NCI-H446 treated with DMSO at 0.1 percent for 48 hours (cell line): ENCODE measurements at regions not wholly inside any gene's neighbourhood (a gene's known extent, or its start where the extent isn't known, plus 50 kb on each side); places are given as distances from the start of the nearest gene placed in this dataset.
A peak's percentile ranks its signal among the peaks of the same experiment; 100 is the strongest.

Experiments
- DNase-seq: peaks from one replicate; lab custom pipeline; 2025; lab: John Stamatoyannopoulos, UW

DNA sequence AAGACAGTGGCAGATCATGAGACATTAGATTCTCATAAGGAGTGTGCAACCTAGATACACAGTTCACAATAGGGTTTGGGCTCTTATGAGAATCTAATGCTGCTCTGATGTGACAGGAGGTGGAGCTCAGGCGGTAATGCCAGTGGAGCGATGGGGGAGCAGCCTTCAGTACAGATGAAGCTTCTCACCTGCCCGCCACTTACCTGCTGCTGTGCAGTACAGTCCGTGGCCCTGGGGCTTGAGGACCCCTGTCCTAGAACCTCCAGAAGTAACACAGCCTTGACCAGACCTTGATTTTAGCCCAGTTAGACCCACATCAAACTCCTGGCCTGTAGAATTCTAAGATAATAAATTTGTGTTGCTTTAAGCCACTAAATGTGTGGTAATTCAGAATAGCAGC lies 215.1 kb upstream of the MIR17HG start:
- no peak for DNase-seq

DNA sequence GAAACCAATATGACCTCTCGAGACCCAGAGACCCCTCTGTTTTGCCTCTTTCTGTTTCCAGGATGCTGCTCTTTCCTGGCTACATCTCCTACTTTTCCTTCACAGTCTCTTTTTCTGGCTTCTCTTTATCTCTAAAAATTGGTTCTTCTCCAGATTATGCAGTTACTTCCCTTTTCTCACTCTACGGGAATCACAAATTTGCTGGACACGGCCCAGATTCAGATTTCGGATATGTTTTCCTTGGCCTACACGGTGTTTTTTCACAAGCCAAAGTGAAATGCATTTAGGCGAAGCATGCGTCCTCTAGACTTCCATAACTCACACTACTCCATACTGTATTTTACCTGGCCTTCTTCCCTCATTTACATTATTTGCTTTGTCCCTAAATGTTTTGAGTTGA lies 214.7 kb upstream of the MIR17HG start:
- no peak for DNase-seq

DNA sequence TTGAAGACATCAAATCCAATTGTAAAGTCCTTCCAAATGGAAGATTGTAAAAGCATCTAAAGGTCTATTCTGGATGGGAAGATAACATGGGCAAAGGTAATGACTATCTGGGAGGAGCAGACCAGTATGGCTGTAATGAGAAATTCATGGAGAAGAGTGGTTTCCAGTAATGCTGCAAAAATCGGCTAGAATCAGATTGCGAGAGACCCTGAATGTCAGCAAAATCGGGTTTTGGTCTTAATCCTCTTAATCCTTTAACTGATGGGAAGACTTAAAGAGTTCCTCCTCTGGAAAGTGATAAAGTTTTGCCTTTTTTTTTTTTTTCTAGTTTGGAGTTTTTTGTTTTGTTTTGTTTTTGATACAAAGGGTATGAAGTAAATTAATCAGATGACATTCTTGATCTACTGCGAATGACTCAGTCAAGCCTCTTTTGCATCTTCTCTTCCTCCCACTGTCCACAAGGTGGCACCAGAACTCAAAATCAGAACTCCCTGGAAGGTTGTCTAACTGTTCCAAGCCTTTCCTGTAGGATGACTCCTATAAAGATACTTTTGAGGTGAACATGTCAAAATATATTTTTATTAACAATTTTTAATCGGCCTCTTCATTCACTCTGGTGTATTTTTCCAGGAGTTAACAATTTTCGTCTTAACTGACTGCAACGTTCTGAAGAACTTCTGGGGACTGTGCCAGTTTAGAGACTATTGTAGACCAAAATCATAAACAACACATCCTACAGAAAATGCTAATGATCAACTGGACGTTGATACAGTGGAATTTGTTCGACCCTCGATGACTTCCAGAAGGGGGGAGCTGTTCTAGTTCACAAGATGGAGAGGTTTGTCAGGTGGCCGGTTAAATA lies 213.3 kb upstream of the MIR17HG start:
- DNase-seq, result peak; percentile 30

DNA sequence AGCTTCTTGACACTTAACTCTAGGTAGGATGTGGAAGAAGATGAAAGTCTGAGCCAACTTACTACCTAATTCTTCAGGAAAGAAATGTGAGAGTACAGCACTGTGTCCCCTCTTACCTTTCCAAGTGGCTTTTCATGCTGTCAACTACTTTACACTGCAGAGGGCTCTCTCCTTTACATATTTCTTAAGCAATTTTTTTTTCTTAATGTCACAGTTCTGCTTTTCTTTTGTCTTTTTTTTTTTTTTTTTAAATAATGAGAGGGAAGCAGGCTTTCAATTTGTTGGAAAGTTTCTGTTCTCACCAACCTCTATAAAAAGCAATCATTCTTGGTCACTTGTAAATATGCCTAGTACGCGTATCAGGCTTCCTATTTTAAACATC lies 212.7 kb upstream of the MIR17HG start:
- DNase-seq, result no peak

DNA sequence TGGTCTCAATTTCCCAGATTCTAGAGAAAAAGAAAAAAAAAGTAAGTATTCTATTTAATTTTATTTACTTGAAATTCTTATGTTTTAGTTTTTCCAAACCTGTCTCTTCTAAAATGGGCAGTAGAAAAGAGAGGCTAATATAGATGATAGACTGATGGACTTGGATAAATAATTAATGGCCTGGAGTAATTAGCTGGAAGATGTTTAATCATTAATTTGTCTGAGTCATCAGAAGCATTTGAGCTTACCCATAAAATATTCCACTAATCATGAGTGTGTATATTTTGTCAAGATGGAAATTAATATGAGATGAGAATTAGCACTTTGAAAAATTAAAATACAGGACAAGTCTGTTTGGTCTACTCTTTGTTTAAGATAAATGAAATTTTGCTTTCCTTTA lies 212.1 kb upstream of the MIR17HG start:
- no peak for DNase-seq

DNA sequence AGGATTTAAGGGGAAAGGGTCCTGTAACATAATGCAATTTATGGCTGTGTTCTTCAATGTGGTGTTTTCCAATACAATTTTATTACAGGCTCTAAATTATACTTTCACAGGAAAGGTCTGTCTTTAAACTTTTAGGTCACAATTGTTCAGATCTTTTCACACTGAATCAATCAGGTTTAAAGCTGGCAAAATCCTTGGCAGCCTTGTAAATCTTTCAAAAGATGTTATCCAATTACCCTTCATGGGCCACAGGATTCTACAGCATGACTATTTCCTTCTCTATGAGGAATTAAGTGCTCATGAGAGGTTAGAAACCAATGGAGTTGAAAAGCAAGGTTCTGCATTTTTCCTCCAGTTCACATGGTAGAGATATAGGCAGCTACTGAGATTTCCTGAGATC lies 211.5 kb upstream of the MIR17HG start:
- no peak for DNase-seq

DNA sequence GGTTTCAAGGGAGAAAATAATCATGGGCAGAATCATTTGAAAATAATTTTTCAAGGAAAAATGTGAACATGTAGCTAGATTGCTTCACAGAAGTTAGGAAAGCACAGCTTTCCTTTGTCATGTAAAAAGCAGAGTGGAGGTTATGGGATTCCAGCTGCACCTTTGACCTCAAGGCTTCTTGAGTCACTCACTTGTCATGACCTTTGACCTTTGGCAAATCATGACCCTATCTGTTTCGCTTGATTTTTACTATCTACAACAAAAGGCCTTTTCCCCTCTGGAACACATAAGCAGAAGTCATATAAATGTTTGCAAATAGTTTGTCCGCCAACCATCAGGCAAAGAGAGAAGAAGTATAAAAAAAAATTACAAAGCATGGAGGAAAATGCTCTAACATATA lies 210.7 kb upstream of the MIR17HG start:
- DNase-seq, result no peak

DNA sequence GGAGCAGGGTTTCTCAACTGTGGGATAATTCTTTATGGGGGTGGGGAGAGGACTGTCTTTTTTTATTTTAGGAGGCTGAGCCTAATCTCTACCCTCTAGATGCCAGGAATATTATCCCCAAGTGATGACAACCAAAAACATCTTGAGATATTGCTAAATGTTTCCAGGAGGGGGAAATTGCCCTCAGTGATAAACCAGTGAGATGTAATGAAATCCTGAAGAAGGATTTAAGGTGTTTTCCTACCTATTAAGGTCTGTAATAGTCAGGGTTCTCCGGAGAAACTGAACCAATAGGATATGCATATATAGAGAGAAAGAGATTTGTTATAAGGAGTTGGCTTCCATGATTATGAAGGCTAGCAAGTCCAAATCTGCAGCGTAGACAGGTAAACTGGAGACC lies 208.3 kb upstream of the MIR17HG start:
- DNase-seq, result no peak

DNA sequence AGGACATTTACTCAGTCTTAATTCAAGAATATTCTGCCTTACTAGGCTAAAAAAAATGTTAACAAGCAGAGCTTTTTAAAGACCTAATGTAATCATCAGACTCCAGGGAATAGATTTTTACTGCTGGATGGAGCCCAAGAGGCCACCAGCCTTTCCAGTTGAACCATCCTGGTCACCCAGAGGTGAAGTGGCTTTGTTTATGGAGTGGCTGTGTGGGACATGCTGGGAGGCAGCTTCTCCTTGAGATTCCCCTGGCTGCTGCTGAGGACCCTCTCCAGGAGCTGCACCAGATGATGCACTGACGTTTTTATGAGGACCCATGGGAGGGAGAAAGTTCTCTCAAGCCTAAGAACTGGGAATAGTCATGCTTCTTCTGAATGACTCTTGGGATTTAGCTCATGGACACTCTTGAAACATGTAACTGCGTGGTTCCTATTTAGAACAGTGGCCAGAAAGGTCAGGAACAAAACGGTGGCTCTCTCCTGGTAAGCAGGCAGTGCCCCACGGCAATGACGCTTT lies 205.9 kb upstream of the MIR17HG start:
- no peak for DNase-seq

DNA sequence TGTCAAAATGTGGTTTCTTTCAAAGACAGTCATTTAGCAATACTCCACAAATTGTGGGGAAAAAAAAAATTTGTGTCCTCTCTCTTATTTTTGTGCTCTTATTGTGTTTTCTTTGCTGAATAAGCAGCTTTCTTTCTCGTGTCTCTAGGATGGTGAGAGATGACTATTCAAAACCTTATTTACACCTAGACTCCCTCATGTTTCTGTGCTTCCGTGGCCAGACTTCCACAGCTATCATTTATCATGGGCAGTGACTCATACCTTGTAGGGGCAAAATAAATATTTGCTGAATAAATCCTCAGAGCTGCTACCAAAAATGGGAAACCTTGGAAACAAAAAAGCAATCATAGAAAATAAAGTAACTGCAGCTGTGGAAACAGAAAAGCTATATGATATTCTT lies 204.9 kb upstream of the MIR17HG start:
- peak; percentile 35 for DNase-seq

DNA sequence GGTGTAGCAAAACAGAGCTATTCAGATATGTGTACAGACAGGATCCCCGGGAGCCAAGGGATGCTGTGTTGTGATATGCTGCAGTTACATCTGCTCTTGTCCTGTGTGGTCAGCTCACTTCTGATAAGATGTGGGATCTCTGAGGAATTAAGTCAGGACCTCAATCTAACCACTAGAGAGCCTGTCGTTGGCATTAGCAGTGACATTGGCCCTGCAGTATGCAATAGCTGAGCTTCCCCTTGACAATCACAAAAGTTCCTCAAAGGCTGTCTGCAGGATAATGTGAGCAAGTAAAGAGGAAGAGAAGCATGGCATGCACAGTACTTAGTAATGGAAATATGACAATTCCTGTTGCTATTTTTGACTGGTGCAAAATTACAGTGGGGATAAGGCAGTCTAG lies 203.4 kb upstream of the MIR17HG start:
- DNase-seq, result no peak

DNA sequence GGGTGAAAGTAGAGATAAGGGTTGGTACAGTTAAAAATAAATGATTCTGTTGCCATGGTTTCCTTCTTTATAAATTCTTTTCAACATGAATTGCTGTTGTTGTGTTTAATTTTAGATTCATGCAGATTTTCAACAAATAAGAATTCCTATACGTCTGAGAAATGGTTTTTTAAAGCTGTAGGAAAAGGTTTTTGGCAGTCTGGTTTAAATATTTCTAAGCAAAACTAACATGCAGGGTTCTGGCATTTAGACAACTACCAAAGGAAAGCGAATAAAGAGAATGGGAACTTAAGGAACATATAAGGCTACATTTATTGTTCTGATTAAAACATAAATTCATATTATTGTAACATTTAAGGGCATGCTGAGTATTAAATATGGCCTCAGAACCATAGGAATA lies 203.0 kb upstream of the MIR17HG start:
- no peak for DNase-seq

DNA sequence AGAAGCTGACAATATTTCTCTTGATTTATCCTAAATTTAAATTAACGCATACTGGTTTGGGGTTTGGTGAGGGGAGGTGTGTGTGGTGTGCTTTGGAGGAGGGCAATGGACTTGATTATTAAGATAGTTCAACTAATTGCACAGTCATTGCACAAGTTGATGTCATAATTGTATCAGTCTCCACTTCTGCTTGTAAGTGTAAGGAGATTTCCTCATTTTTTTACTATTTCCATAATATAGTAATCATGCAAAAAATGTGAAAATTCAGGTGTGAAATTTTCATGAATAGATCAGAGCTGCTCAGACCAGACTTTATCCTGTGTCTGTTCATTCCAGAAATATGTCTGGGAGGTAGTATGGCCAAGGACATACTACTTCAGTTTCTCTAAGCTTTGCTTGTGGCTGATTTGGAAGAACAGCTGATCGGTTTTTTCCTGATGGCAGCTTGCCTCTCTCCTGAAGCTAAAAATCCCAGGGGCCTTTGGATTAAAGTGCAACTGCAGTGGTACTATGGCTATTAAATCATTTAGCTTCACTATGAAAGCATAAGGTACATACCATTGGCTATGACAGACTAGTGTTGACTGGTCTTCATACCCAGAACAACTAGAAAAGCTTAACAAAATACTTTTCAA lies 201.8 kb upstream of the MIR17HG start:
- DNase-seq, result no peak

DNA sequence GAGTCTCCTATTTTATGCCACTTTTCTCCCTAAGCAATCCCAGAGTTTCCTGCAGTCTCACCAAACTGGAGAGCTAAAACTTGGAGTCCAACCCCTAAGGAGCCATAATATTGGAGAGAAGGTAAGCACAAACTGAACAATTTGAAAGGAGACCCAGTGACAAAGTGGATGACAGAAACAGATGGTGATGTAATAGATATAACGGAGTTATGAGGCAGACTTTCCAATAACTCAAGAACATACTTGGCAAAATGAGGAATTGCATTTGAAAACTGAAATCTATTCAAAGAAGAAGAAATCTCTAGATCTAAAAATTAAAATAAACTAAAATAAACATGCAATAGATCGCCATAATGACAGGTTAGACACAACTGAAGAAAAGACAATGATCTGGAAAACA lies 200.9 kb upstream of the MIR17HG start:
- no peak for DNase-seq

DNA sequence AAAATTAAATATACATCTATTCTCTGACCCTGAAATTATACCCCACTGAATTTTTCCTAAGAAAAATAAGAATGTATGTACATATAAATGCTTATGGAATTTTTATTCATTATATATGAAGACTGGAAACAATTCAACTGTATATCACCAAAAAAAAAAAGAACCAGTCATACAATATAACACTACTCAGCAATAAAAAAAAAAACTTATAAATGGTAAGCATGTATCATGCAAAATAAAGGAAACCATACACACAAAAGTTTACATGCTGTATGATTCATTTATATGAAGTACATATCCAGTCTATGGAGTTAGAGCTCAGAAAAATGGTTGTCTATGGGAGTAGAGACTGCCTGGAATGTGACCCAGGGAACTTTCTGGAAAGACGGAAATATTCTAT lies 199.4 kb upstream of the MIR17HG start:
- no peak for DNase-seq

DNA sequence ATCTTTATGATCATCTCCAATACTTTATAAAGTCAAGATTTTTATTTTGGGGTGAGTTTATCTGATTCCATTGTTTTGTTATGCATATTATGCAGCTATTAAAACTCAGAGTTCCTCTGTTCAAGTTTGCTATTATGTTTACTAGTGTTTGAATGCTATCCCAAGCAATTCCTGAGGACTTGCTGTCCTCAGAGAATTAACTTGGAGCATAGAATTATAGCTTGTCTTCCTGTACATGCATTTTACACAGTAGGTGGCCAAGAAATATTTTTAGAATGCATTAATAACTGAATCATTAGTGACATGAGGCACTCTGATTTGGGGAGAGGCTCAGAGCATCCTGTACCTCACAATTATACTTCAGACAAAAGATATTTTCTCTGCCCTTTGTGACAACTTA lies 195.6 kb upstream of the MIR17HG start:
- DNase-seq, result no peak

DNA sequence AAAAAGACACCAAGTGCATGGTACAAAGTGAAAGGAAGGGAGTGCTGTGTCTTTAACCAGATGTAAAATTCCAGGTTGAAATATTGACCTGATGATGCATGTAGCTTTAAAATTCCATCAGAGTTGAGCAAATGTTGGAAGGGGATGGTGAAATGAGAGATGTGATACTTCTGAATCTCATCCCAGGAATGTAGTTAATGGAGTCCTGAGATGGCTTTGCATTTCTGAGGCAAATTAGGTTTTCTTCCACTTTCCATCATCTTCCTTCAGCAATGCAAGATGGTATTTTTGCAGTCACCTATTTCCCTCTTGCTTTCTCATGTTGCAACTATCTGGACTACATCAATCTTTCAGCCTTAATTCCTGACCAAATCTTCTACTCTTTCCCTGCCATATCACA lies 194.1 kb upstream of the MIR17HG start:
- no peak for DNase-seq

DNA sequence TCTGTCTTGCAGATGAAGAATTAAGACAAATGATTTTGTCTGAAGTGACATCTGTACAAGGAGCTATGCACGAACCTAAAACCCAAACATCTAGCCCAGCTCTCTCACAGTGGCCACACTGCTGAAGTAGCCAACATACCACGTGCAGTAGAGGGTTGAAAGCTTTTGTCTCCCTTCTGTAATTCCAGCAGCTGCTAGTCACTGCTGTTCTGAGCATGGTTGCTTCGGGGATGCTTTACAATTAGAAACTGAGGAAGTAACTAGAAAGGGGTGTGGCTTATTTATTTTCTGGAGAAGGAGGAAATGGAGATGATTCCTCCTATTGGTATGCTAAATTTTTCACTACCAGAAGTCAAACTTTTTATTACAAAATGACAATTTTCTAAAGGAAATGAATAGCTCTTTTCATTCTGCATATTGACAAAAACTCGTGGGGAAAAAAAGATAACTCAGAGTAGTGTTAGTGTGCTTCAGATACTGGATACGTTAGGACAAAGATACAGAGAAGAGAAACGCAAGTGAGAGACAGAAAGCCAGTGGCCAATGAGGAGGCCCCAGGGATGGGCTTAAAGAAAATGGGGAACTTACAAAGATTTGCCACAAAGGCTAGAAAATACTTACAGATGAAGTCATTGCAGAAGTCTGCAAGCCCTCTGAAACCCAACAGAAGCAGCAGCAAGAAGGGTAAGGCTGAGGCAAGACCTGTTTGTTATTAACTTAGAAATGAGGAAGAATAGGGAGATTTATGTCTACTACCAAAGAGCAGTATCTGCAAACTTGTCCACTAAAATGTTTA lies 192.7 kb upstream of the MIR17HG start:
- no peak for DNase-seq

DNA sequence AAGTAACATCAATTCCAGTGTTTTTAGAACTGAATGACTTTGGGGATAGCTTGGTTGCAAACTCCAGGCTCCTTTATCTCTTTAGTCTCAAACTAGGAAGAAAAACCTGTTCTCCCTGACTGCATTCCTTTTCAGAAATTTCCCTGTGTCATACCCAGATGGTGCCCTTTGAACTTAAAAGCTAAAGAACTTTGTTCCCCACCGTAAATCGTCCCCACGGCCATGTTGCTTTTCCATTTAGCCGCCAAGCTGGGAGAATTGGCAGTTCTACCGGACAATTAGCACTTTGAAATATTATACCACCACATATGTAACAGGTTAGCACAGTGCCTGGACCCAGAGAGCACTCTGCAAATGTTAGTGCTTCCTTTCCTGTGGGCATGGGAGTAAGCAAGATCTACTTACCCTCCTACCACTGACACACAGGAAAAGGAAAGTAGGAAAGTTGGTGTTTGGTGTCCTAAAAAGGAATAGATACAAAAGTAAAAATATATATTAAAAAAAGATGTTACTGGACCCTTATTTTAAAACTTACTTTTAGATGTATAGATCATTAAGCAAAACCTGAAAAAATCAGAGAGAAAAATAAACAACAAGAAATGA lies 191.9 kb upstream of the MIR17HG start:
- DNase-seq, result no peak

DNA sequence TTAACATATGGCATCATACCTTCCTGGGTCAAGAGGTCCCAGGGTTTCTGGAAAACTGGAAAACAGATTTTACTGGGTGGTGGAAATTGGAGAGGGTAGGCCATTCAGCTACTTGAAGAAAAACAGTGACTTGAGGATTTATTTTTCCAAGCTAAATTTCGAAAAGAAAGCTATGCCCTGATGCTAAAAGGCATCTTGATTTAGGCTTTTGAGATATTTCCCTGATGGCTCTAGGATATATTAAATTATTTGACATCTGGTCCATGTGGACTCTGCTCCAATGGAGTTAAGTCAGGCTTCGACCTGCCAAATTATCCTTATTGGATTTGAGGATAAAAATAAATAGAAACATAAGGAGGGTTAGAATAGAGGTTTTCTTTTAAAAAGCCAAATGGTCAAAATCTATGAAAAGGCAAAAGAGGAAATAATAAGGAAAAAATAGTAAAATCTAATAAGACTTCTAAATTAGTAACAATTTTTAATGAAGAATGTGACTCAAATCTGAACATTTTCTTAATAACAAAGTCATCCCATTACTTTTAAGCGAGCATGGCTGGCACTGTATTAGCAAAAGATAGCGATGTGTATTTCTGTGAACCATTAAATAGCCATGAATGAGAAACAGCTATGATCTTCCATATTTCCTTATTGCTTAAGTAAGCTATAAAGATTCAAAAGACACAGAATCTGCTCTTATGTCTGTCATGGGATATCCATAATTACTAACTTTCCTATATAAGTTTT lies 190.0 kb upstream of the MIR17HG start:
- DNase-seq, result no peak

DNA sequence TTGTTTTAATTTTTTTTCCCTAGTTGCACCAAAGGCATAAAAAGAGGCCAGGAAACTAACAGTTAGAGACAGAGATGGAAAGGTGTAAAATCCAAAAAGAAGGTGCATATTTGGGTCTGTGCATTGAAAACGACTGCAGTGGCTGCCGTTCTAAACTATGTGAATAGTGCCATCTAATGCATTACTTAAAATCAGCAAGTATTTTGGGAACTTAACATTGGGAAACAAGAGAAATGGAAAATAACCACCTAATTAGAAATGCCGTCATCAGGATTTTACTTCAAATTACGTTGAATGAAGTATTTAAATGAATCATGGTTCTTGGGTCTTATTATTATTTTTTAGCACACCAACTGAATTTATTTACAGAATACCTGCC lies 189.5 kb upstream of the MIR17HG start:
- DNase-seq, result no peak

DNA sequence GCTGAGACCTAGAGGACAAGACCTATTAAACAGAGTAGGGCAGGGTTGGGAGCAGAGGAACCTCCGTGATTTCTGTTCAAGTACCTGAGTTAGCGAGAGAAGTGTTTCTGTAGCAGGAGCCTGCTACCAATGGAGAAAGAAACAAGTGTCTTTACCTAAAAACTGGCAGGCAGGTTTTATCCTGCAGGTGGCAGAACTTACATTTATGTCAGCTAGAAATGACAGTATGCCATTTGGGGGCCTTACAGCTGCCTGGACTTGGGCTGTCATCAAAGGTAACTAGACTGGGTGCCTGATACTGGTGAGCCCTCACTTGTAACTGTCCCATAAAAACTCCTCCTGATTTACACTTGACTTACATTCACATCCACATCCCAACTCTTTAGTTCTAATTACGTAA lies 185.3 kb upstream of the MIR17HG start:
- no peak for DNase-seq
